Activated CD8-positive, alpha-beta memory T cell treated with anti-CD3 and anti-CD28 coated beads for 36 hours (primary cell): ENCODE measurements at regions not wholly inside any gene's neighbourhood (a gene's known extent, or its start where the extent isn't known, plus 50 kb on each side); places are given as distances from the start of the nearest gene placed in this dataset.

Experiments used
- CTCF ChIA-PET: fragments of 350-600 bp; sonication (Branson Sonifier 250); formaldehyde crosslinking; loops from one replicate; lab custom pipeline; 2021; ENCODE audit warnings: antibody characterized with exemption; lab: Charles Lee
- POLR2A ChIA-PET: fragments of 350-600 bp; sonication (Branson Sonifier 250); formaldehyde crosslinking; loops from one replicate; lab custom pipeline; 2021; ENCODE audit warnings: antibody characterized with exemption; lab: Charles Lee

DNA sequence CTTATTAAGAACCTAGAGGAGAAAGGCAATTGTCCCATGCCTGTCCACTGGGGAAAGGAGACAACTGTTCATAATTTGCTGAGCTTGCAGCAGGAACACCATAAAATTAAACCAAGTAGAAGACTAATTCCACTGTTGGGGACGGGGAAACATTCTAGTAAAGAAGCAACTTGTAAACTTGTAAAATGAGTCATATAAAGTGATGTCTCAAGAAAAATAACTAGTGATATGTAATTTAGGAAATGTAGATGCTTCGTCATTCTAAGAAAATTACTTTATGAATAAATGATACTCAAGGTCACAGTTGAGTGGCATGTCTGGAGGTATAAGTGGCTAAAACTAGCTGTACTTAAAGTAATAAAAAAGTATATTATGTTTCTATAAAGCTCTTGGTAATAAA lies 121.2 kb upstream of the MID1 start:
- CTCF ChIA-PET: no interaction called here
- POLR2A ChIA-PET: no interaction called here

DNA sequence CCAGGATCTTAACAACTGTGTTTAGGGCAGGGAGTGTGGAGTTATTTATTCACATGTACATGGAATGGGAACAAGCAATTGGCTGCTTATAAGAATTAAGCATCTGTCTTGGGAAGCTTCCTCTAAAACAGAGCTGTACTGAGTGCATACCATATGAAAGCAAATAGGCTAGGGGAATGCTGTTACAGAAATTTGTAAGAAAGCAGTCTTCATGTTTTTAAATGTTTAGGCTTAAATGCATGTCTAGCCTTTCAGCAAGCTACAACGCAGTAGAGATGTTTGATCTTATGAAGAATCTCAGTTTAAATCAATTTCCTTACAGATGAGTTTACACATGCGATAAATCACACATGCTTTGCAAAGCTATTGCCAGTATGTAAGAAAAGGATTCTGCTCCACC lies 123.1 kb upstream of the MID1 start:
- CTCF ChIA-PET: no interaction called here
- POLR2A ChIA-PET: no interaction called here

DNA sequence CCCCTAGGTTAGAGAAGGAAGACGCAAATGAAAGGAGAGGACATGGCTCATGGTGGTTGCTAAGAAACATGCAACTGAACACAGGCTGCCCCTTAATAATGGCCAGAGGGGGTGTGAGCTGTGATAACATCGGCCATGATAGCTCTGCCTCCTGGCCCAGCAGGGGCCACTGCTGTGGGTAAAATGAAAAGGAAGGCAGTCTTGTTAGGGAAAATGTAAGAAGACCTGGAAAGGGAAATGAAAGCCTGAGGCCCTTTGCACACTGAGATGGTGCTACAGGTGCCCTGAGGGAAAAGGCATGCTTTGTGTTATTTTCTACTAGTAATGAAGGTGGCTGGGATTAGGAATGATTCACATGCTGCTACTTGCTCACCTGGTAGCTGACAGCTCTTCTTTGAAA lies 123.6 kb upstream of the MID1 start:
- ChIA-PET CTCF (no interaction called here), POLR2A (no interaction called here)

DNA sequence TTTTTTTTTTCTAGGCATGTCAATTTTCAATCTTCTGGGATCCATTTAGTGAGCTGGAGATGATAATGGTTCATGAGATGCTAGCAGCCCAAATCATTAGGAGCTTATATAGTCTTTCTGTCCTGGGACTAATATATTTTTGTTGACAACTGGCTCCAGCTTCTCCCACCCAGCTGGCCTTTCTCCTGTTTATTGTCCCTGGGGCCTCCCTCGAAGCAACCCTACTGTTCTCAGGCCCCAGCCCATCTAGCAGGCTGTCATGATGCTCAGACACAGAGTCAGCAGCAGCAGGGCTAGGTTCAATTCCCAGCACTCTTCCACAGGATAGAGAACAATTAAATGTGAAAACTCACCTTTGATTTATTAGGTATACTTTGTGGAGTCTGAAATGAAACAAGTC lies 127.6 kb upstream of the MID1 start:
- ChIA-PET CTCF (no interaction called here), POLR2A (no interaction called here)

DNA sequence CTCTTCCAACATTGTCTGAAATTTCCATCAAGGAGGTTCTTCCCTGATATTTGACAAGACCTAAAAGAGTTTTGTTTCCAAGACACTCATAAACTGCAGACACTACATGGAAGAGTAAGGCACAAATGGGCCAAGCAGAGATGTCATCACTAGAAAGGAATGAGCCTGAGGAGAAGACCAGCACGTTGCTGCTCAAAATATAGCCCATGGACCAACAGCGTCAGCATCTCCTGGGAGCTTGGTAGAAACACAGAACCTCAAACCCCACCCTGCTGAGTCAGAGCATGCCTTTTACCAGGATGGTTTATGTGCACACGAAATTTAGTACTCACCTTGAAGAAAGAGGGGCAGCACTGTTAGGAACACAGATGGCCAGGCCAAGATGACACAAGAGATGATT lies 128.7 kb upstream of the MID1 start:
- CTCF ChIA-PET: no interaction called here
- POLR2A ChIA-PET: no interaction called here

DNA sequence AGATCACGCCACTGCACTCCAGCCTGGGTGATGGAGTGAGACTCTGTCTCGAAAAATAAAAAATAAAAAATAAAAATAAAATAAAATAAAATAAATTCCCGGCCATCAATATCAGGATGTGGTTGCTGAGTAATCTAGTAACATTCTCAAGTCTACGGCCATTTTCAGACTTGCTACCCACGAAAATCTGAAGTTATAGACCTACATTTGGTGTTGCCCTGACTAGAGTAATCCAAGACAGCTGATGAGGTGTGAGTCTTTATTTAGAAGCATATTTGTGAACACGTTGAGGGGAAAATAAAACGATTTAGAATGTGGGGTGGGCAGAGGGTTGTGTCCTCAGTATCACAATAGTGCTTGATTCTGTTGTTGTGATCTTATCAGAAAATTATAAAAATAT lies 130.2 kb upstream of the MID1 start:
- ChIA-PET CTCF (no interaction called here), POLR2A (no interaction called here)

DNA sequence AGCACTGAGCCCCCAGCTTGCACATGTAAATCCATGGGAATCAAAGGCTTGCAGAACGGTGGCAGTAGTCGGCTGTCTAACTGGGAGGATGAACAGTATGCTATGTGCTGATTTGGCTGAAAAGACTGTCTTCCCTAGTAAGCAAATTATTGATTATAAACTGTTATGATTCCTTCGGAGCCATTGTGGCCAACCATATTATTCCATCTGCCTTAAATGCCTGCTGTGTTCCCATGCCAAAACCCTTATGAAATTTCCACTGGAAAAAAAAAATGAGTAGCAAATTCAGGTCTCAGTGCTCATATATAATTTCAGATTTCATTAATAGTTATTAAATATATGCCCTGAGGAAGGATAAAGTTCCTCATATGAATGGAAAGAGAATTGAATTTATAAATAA lies 132.7 kb upstream of the MID1 start:
- CTCF ChIA-PET: no interaction called here
- POLR2A ChIA-PET: no interaction called here

DNA sequence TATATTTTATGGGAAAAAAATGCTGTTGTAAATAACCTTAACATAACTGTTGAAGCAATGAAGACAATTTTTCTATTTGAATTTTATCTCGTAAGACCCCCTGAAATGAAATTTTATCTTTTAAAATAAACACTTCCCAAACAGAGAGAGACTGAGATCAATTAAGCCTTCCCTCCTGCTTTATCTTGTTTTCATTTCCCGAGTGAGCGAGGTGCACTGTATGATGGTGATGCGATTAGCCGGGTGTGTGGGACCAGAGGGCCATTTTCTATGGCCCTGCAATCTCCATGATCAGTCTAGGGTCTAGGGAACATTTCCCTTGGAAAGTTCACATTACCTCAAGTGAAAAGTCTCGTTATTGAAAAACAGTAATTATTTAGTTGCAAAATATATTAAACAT lies 134.1 kb upstream of the MID1 start:
- ChIA-PET CTCF (no interaction called here), POLR2A (no interaction called here)

DNA sequence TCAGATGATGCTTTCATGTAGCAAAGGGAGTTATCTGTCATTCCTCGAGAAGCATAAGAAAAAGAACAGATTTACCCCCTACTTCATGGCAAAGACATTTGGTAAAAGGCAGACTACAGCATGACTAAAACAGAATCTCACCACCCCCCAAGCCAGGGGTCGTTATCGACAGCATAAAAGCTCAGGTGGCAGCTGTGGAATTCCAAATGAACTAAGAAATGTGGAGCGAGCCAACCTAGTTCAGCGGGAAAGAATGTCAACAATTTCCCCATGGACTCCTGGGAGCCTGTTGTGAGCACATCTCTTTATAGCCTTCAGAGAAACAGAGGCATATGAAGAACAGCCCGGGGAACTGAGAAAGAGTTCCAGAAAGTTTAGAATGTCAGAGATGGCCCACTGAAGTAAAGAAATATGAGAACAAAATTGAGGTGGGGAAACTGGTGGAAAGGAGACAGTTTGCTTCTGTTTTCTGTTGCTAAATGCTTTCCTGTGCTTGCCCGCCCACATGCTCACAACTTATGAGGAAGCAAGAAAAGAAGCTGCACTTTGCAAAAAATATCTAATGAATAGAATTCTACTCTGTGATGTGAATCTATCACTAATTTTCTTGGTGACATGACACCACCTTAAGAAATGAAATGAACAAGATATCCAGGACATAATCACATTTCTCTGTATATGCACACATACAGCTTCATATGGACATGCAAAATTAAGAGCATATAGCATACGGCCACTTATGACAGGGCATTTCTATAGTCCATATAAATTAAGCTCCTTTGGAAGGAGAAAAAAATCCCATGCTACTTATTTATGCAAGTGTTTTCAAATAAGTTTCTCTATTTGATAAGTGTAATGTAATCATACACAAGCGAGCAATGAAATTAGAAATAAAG lies 135.3 kb upstream of the MID1 start:
- POLR2A ChIA-PET: no interaction called here
- CTCF ChIA-PET: no interaction called here

DNA sequence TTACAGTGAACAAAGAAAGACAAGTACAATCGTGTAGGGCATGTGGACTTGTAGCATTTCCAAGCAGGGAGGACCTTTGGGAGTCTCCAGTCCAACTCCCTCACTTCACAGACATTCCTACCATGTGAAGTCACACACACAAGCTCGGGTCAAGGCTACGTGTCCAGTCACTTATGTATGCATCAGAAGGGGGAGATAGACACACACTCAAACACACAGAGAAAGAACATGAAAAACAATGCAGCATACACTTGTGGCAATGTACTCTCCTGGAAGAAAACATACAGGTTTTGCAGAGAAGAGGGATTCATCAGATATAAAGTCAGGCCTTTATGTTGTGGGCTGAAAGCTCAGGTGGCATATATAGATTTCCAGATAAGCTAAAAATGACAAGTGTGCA lies 136.1 kb upstream of the MID1 start:
- CTCF ChIA-PET: no interaction called here
- POLR2A ChIA-PET: no interaction called here

DNA sequence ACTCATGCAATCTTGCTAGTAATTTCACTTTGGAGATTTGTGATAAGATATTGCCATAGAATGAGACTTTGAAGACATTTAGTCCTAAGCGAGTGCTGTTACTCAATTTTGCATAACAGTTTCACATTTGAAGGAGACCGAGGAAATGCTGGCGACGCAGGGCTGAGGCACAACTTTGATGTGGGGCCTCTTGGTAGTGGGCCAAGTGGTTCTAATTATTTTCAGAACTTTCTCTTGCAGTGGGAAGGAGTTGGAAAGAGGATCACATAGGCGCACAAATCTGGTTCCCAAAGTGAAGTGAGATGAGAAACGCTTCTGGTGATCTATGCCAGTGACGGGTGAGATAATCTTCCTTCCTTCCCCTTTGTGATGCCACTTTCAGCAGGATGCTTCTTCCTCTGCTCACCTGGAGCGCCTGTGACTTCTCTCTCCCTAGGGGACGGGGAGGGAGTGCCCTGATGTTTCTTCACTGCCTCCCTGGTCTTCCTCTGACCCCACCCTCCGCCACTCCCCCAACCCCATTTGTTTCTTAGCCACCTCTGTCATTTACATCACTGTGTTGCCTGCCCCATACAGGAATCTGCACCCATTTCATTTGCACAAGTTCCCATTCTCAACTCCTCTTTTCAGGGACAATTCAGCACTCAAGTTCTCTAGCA lies 138.9 kb upstream of the MID1 start:
- ChIA-PET POLR2A (no interaction called here), CTCF (no interaction called here)

DNA sequence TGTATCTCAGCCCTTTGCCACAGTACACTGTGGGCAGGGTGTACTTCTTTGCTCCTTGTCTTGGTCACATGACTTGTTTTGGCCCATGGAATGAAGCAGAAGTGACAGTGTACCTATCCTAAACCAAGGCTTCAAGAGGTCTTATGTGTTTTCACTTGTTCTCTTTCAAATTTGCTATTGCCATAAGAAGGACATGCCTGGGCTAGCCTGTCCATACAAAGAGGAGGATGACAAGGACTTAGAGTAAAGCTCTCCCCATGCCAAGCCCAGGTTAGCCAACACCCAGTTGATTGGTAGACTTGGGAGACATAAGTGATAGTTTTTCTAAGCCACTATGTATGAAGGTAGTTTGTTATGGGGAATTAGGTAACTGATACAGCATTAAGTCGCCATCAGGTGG lies 141.1 kb upstream of the MID1 start:
- CTCF ChIA-PET: no interaction called here

DNA sequence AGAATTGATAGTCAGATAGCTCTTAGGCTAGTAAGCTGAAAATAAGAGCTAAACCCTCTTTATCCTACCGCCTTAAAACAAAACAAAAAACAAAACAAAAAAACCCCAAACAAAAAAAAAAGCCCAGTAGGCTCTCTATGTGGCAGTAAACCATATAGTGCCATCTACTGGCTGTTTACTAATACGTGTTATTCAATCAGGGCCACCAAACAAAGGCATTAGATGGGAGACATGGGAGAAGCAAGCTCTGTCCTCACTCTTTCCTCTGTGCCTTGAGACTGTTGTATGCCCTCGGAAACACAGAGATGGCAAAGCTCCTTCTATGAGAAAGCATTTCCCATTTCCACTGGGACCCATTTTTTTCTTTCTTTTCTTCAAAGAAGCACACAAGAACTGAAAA lies 148.8 kb upstream of the MID1 start:
- ChIA-PET CTCF (no interaction called here), POLR2A (no interaction called here)

More for the DNA sequence above, 141.1 kb upstream of the MID1 start:
- POLR2A ChIA-PET: no interaction called here

DNA sequence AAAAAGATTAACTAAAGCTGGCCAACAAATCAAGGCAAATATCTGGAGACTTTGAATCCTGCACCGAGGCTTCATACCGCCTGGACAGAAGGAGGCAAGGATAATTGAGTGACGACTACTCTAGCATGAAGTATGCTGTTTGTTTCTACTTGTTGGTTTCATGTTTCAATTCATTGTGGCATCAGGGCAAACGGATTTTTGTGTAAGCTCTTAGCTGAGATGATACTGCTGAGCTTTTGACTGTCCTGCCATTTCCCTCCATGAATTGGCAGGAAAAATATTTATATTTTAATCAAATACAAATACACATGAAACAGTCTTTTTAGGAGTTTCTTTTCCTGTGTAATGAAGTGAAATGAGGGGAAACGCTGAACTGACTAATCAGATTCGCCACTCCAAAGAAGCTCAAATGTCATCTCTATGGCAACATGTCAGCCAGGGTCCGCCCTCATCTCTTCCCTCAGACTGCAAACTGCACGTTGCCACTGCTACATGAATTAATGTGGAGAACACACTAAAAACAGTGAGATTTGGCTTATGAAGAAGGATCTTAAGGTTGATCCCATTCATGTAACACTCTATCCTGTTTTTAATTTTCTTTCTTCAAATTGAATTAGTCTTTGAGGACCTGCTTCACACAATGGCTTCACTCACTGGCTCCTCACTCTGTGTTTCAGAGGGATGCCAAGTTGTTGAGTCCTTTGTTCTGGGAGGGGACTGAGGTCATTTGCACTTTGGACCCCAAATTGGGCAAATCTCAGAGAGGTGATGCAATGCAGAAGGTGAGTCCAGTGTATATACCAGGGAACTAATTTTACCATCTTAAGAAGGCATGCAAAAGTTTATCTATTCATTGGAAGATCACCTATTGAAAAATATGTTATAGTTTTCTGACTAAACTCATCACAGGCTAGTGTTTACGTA lies 149.6 kb upstream of the MID1 start:
- ChIA-PET CTCF (no interaction called here), POLR2A (no interaction called here)

DNA sequence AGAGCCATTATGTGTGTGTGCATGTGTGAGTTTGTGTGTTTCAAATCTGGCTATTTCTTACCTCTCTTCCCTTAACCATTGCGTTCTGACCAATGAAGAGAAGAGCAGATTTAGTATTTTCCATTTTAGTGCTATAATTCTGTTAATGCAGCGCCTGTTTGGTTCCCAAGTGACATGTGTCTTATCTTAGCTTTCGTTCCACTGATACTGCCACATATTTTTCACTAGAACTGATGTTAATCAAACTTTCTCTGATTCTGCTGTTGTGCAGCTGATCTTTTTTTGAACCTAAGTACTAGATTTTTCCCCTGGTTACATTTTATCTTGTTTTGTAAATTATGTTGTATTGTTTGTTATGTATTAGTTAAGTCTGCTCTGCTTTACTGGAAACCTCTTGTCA lies 152.9 kb upstream of the MID1 start:
- ChIA-PET POLR2A (no interaction called here), CTCF (no interaction called here)

DNA sequence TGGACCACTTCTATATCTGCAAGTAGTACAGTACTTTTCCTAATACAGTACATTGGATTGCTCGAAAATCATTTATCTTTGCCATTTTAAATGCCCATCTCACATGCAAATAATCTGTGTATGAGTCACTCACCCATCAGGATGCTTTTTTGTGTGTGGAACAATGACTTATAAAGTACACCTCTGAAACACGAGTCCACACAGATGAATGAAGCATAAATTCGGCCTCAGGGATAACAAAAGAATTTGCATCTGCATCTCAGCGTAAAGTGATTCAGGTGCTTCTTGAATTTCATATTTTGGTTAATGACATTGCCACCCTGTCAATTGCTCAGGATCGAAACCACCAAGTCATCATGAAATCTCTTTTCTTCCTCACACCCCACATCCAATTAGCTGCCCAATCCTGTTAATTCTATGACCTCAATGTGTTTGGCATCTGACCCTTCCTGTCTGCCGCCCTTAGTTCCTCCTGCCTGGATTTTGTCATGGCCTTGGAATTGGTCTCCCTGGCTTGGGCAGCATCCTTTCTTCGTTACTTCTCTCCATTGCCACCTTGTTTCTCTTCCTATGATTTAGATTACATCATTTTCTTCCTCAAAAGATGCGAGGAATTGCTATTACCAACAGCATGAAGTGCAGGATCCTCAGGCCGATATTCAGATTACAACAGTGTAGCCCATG lies 161.6 kb upstream of the MID1 start:
- ChIA-PET POLR2A (no interaction called here), CTCF (no interaction called here)

DNA sequence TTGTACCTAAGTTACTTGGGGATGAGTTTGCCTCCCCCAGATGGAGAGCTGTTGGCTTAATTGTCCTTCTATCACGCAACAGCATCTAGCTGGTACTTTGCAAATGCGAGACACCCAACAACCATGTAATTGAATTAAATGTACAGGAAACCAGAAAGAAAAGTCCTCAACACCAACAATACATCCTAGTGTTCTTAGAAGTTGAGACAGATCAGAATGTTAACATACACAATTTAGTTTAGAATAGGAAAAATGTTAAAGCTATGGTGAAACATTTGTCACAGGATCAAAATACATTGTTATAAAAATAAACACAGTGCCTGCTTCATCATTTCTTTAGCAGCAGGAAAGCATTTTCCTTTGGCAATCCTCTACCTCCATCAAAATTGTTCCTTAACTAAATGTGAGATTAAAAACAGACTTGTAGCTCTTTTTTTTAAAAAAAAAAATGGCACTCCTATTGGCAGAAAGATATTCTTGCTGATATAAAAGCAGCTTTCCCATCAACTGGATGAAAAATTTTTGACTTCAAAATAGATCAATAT lies 163.1 kb upstream of the MID1 start:
- ChIA-PET POLR2A (no interaction called here), CTCF (no interaction called here)

DNA sequence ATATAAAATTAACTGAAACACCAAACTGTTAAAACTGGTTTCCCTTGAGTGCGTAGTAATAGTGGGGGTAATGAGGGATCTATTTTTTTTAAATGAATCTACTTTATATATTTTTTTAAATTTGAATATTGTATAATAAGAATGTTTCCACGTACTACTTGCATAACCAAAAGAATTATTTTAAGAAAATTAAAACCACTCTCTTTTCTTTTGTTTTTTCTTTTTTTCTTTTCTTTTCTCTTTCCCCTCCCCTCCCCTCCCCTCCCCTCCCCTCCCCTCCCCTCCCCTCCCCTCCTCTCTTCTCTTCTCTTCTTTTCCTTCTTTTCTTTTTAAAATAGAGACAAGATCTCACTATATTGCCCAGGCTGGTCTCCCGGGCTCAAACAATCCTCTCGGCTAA lies 166.9 kb upstream of the MID1 start:
- ChIA-PET CTCF (no interaction called here), POLR2A (no interaction called here)

DNA sequence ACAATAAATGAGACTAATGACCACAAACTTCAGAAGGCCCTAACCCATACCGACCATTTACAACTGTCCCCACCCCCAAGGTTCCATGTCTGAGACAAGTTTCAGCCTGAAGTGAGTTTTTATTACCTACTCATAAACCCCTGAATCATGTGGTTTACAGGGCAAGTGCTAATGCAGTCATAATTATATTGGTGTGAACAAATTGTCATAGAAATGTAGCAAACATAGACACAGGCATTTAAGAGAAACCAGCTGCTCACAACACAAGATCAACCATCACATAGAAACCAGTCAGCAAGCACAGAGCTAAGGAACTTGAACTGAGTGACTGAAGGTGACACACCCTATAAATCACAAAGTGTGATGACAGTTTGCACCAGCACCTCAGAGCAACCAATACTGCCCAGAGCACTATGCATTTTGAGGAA lies 173.8 kb upstream of the MID1 start:
- CTCF ChIA-PET: no interaction called here

DNA sequence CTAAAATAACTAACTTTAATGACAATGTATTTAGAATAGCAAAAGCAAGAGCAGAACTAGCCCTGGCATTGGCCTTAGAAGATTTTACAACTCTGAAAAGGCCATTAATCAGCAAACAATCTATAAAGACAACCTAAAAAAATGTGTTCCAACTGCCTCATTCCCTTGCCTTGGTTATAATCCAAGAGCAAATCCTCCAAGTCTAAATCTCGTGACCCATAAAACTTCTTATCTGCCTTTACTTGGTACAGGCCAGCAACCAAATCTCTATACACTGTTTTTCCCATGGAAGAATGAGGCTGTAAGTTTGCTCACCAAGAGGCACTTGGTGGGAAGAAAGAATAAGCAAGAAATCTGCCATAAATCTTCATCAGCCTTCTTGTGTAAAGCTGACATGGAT lies 175.3 kb upstream of the MID1 start:
- ChIA-PET CTCF (no interaction called here), POLR2A (no interaction called here)

More for the DNA sequence above, 173.8 kb upstream of the MID1 start:
- POLR2A ChIA-PET: no interaction called here
